ENCODE measurements at regions not wholly inside any gene's neighbourhood (a gene's known extent, or its start where the extent isn't known, plus 50 kb on each side); places are given as distances from the start of the nearest gene placed in this dataset.
"Not testable (repeated sequence)": the region's sequence is repeated elsewhere in the genome, so short reads cannot be mapped to it uniquely, and the experiment has no call there.

- no peak for DNase-seq (ENCODE audit: low spot score)
Measured at GRCh38 chr16:7962091-7962879, 628.0 kb downstream of the TMEM114 start.

- DNase-seq (ENCODE audit: low spot score) = no peak
Measured at GRCh38 chr16:7957151-7957550, 624.5 kb downstream of the RBFOX1 start.

- DNase-seq (ENCODE audit: low spot score) = no peak
Measured at GRCh38 chr16:7953360-7953759, 620.7 kb downstream of the RBFOX1 start.

- no peak for DNase-seq (ENCODE audit: low spot score)
Measured at GRCh38 chr16:7946142-7946541, 613.5 kb downstream of the RBFOX1 start.

- no peak for DNase-seq (ENCODE audit: low spot score)
Measured at GRCh38 chr16:7938175-7938574, 605.5 kb downstream of the RBFOX1 start.

GRCh38 chr16:7921345-7921744 lies 588.7 kb downstream of the RBFOX1 start:
- DNase-seq (ENCODE audit: low spot score) = no peak

GRCh38 chr16:7919782-7920181 lies 587.1 kb downstream of the RBFOX1 start:
- no peak for DNase-seq (ENCODE audit: low spot score)

GRCh38 chr16:7914748-7915147 lies 582.1 kb downstream of the RBFOX1 start:
- DNase-seq (ENCODE audit: low spot score) = no peak

GRCh38 chr16:7912132-7912531 lies 579.5 kb downstream of the RBFOX1 start:
- DNase-seq (ENCODE audit: low spot score) = no peak

GRCh38 chr16:7910116-7910515 lies 577.5 kb downstream of the RBFOX1 start:
- no peak for DNase-seq (ENCODE audit: low spot score)

GRCh38 chr16:7888411-7888810 lies 555.8 kb downstream of the RBFOX1 start:
- no peak for DNase-seq (ENCODE audit: low spot score)

GRCh38 chr16:7887316-7887715 lies 554.7 kb downstream of the RBFOX1 start:
- no peak for DNase-seq (ENCODE audit: low spot score)

- no peak for DNase-seq (ENCODE audit: low spot score)
Measured at GRCh38 chr16:7871979-7872378, 539.3 kb downstream of the RBFOX1 start.

- no peak for DNase-seq (ENCODE audit: low spot score)
Measured at GRCh38 chr16:7871371-7871770, 538.7 kb downstream of the RBFOX1 start.

GRCh38 chr16:7867831-7868230 lies 535.2 kb downstream of the RBFOX1 start:
- DNase-seq (ENCODE audit: low spot score) = no peak

- no peak for DNase-seq (ENCODE audit: low spot score)
Measured at GRCh38 chr16:7866144-7866543, 533.5 kb downstream of the RBFOX1 start.

GRCh38 chr16:7865393-7865792 lies 532.7 kb downstream of the RBFOX1 start:
- not testable (repeated sequence) for DNase-seq (ENCODE audit: low spot score)

GRCh38 chr16:7861891-7862582 lies 529.4 kb downstream of the RBFOX1 start:
- no peak for DNase-seq (ENCODE audit: low spot score)

- no peak for DNase-seq (ENCODE audit: low spot score)
Measured at GRCh38 chr16:7853197-7853596, 520.6 kb downstream of the RBFOX1 start.

- DNase-seq (ENCODE audit: low spot score) = no peak
Measured at GRCh38 chr16:7849841-7850240, 517.2 kb downstream of the RBFOX1 start.

GRCh38 chr16:7843261-7843660 lies 510.6 kb downstream of the RBFOX1 start:
- DNase-seq (ENCODE audit: low spot score) = no peak

- no peak for DNase-seq (ENCODE audit: low spot score)
Measured at GRCh38 chr16:7839568-7839967, 506.9 kb downstream of the RBFOX1 start.

GRCh38 chr16:7834771-7835431 lies 502.3 kb downstream of the RBFOX1 start:
- DNase-seq (ENCODE audit: low spot score) = no peak
